Activated naive CD4-positive, alpha-beta T cell treated with anti-CD3 and anti-CD28 coated beads, Interleukin-2, amount 50 U/mL, for 24 hours (primary cell): ENCODE measurements at regions not wholly inside any gene's neighbourhood (a gene's known extent, or its start where the extent isn't known, plus 50 kb on each side); places are given as distances from the start of the nearest gene placed in this dataset.

Experiments used
- H3K27ac Mint-ChIP-seq: one replicate; pipeline ENCODE4 v1.8.0; 2021; ENCODE audit warnings: mild to moderate bottlenecking, mixed read lengths
- H3K27me3 Mint-ChIP-seq: one replicate; pipeline ENCODE4 v1.8.0; 2021; ENCODE audit warnings: mixed read lengths
- H3K36me3 Mint-ChIP-seq: one replicate; pipeline ENCODE4 v1.8.0; 2021; ENCODE audit warnings: mixed read lengths
- H3K4me1 Mint-ChIP-seq: one replicate; pipeline ENCODE4 v1.8.0; 2021; ENCODE audit warnings: mixed read lengths
- H3K4me3 Mint-ChIP-seq: one replicate; pipeline ENCODE4 v1.8.0; 2021; ENCODE audit warnings: mild to moderate bottlenecking, mixed read lengths
- H3K9me3 Mint-ChIP-seq: one replicate; pipeline ENCODE4 v1.8.0; 2021; ENCODE audit warnings: mixed read lengths

GRCh38 chr13:50208826-50209335 is 193.6 kb downstream of the KCNRG start:
- H3K27me3 Mint-ChIP-seq, result no peaks in the 10 kb centered on the region
- H3K4me1 Mint-ChIP-seq, result peaks cover 7% of the 10 kb centered on the region
- H3K27ac Mint-ChIP-seq, result no peak overlapping the region
- H3K4me3 Mint-ChIP-seq, result no peak overlapping the region
- no peaks in the 10 kb centered on the region for H3K36me3 Mint-ChIP-seq
- H3K9me3 Mint-ChIP-seq, result no peaks in the 10 kb centered on the region

GRCh38 chr13:50209631-50210030 is 194.4 kb downstream of the KCNRG start:
- Mint-ChIP-seq H3K9me3 (no peaks in the 10 kb centered on the region), H3K36me3 (no peaks in the 10 kb centered on the region), H3K27me3 (no peaks in the 10 kb centered on the region), H3K4me1 (peaks cover 13% of the 10 kb centered on the region), H3K4me3 (no peak overlapping the region), H3K27ac (no peak overlapping the region)

GRCh38 chr13:50213526-50213925 is 198.3 kb downstream of the KCNRG start:
- Mint-ChIP-seq H3K9me3 (peaks cover 10% of the 10 kb centered on the region), H3K27ac (no peak overlapping the region)

GRCh38 chr13:50214514-50214913 is 199.3 kb downstream of the KCNRG start:
- Mint-ChIP-seq H3K27ac (peak overlapping the region; percentile 31), H3K27me3 (no peaks in the 10 kb centered on the region), H3K36me3 (peaks cover 7% of the 10 kb centered on the region), H3K9me3 (peaks cover 11% of the 10 kb centered on the region), H3K4me1 (peaks cover 18% of the 10 kb centered on the region), H3K4me3 (peak overlapping the region; percentile 41)

More at GRCh38 chr13:50213526-50213925, 198.3 kb downstream of the KCNRG start:
- H3K27me3 Mint-ChIP-seq, result no peaks in the 10 kb centered on the region
- H3K4me1 Mint-ChIP-seq, result peaks cover 24% of the 10 kb centered on the region
- H3K36me3 Mint-ChIP-seq, result peaks cover 7% of the 10 kb centered on the region
- H3K4me3 Mint-ChIP-seq, result no peak overlapping the region

GRCh38 chr13:50215399-50215798 is 200.2 kb downstream of the KCNRG start:
- no peaks in the 10 kb centered on the region for H3K27me3 Mint-ChIP-seq
- H3K36me3 Mint-ChIP-seq, result peaks cover 7% of the 10 kb centered on the region
- peaks cover 18% of the 10 kb centered on the region for H3K4me1 Mint-ChIP-seq
- H3K9me3 Mint-ChIP-seq, result peaks cover 14% of the 10 kb centered on the region
- H3K27ac Mint-ChIP-seq, result no peak overlapping the region
- no peak overlapping the region for H3K4me3 Mint-ChIP-seq

- peaks cover 14% of the 10 kb centered on the region for H3K9me3 Mint-ChIP-seq
- H3K27ac Mint-ChIP-seq, result no peak overlapping the region
- no peaks in the 10 kb centered on the region for H3K27me3 Mint-ChIP-seq
- H3K4me1 Mint-ChIP-seq, result peaks cover 21% of the 10 kb centered on the region
- no peak overlapping the region for H3K4me3 Mint-ChIP-seq
- peaks cover 7% of the 10 kb centered on the region for H3K36me3 Mint-ChIP-seq
These were observed 204.5 kb downstream of the KCNRG start for GRCh38 chr13:50219743-50220142.

- Mint-ChIP-seq H3K4me3 (no peak overlapping the region), H3K27ac (no peak overlapping the region), H3K9me3 (peaks cover 10% of the 10 kb centered on the region), H3K36me3 (peaks cover 7% of the 10 kb centered on the region), H3K27me3 (no peaks in the 10 kb centered on the region), H3K4me1 (peaks cover 20% of the 10 kb centered on the region)
These were observed 205.7 kb downstream of the KCNRG start for GRCh38 chr13:50220938-50221337.

GRCh38 chr13:50222569-50223332 is 207.5 kb downstream of the KCNRG start:
- H3K4me3 Mint-ChIP-seq, result no peak overlapping the region
- peaks cover 38% of the 10 kb centered on the region for H3K4me1 Mint-ChIP-seq
- H3K27me3 Mint-ChIP-seq, result no peaks in the 10 kb centered on the region
- no peaks in the 10 kb centered on the region for H3K36me3 Mint-ChIP-seq
- H3K9me3 Mint-ChIP-seq, result peaks cover 4% of the 10 kb centered on the region
- H3K27ac Mint-ChIP-seq, result peak overlapping the region; percentile 21

GRCh38 chr13:50224534-50224933 is 209.3 kb downstream of the KCNRG start:
- H3K9me3 Mint-ChIP-seq, result peaks cover 4% of the 10 kb centered on the region
- no peaks in the 10 kb centered on the region for H3K36me3 Mint-ChIP-seq

GRCh38 chr13:50225193-50226155 is 210.2 kb downstream of the KCNRG start:
- Mint-ChIP-seq H3K4me3 (no peak overlapping the region), H3K36me3 (no peaks in the 10 kb centered on the region), H3K9me3 (no peaks in the 10 kb centered on the region), H3K27ac (no peak overlapping the region), H3K4me1 (peaks cover 56% of the 10 kb centered on the region), H3K27me3 (no peaks in the 10 kb centered on the region)

More at GRCh38 chr13:50224534-50224933, 209.3 kb downstream of the KCNRG start:
- H3K27ac Mint-ChIP-seq, result no peak overlapping the region
- H3K4me1 Mint-ChIP-seq, result peaks cover 48% of the 10 kb centered on the region
- H3K27me3 Mint-ChIP-seq, result no peaks in the 10 kb centered on the region
- H3K4me3 Mint-ChIP-seq, result no peak overlapping the region

GRCh38 chr13:50226515-50227155 is 211.4 kb downstream of the KCNRG start:
- Mint-ChIP-seq H3K9me3 (no peaks in the 10 kb centered on the region), H3K36me3 (no peaks in the 10 kb centered on the region), H3K4me1 (peaks cover 68% of the 10 kb centered on the region), H3K27me3 (no peaks in the 10 kb centered on the region), H3K4me3 (no peak overlapping the region), H3K27ac (no peak overlapping the region)

GRCh38 chr13:50227361-50227760 is 212.1 kb downstream of the KCNRG start:
- Mint-ChIP-seq H3K4me3 (no peak overlapping the region), H3K9me3 (no peaks in the 10 kb centered on the region), H3K27ac (no peak overlapping the region), H3K36me3 (no peaks in the 10 kb centered on the region), H3K27me3 (no peaks in the 10 kb centered on the region), H3K4me1 (peaks cover 75% of the 10 kb centered on the region)

GRCh38 chr13:50228527-50228926 is 213.3 kb downstream of the KCNRG start:
- Mint-ChIP-seq H3K4me3 (no peak overlapping the region), H3K9me3 (no peaks in the 10 kb centered on the region), H3K27me3 (no peaks in the 10 kb centered on the region), H3K27ac (no peak overlapping the region), H3K36me3 (no peaks in the 10 kb centered on the region), H3K4me1 (peaks cover 81% of the 10 kb centered on the region)

- Mint-ChIP-seq H3K27me3 (no peaks in the 10 kb centered on the region), H3K36me3 (no peaks in the 10 kb centered on the region), H3K4me1 (peaks cover 68% of the 10 kb centered on the region), H3K9me3 (no peaks in the 10 kb centered on the region), H3K27ac (peak overlapping the region; percentile 25), H3K4me3 (peak overlapping the region; percentile 16)
These were observed 214.9 kb downstream of the KCNRG start for GRCh38 chr13:50229960-50230661.

GRCh38 chr13:50230662-50230978 is 215.4 kb downstream of the KCNRG start:
- peaks cover 3% of the 10 kb centered on the region for H3K36me3 Mint-ChIP-seq
- H3K4me3 Mint-ChIP-seq, result peak overlapping the region; percentile 16
- no peaks in the 10 kb centered on the region for H3K9me3 Mint-ChIP-seq
- no peaks in the 10 kb centered on the region for H3K27me3 Mint-ChIP-seq
- H3K27ac Mint-ChIP-seq, result no peak overlapping the region
- H3K4me1 Mint-ChIP-seq, result peaks cover 70% of the 10 kb centered on the region
